HUES6 (cell line): ENCODE measurements at regions not wholly inside any gene's neighbourhood (a gene's known extent, or its start where the extent isn't known, plus 50 kb on each side); places are given as distances from the start of the nearest gene placed in this dataset.

Source experiments
- H3K27ac ChIP-seq: 2 replicates; pipeline ENCODE4 v1.7.0; 2013; ENCODE audit warnings: low read depth, mild to moderate bottlenecking, low read length, inconsistent platforms
- H3K27me3 ChIP-seq: 2 replicates; pipeline ENCODE4 v1.6.1; 2013; ENCODE audit warnings: low read length; ENCODE audit not compliant: control insufficient read depth, insufficient read depth
- H3K36me3 ChIP-seq: 2 replicates; pipeline ENCODE4 v1.6.1; 2013; ENCODE audit warnings: low read length; ENCODE audit not compliant: control insufficient read depth, insufficient read depth
- H3K4me1 ChIP-seq: 2 replicates; pipeline ENCODE4 v1.6.1; 2013; ENCODE audit warnings: low read length; ENCODE audit not compliant: control insufficient read depth, insufficient read depth
- H3K4me3 ChIP-seq: 2 replicates; pipeline ENCODE4 v1.5.1; 2013; ENCODE audit warnings: low read depth, low read length
- H3K9ac ChIP-seq: one replicate; pipeline ENCODE4 v1.6.1; 2013; ENCODE audit warnings: mild to moderate bottlenecking, low read length
- H3K9me3 ChIP-seq: 2 replicates; pipeline ENCODE4 v1.6.1; 2013; ENCODE audit warnings: low read depth, low read length; ENCODE audit not compliant: control insufficient read depth, insufficient read depth

DNA sequence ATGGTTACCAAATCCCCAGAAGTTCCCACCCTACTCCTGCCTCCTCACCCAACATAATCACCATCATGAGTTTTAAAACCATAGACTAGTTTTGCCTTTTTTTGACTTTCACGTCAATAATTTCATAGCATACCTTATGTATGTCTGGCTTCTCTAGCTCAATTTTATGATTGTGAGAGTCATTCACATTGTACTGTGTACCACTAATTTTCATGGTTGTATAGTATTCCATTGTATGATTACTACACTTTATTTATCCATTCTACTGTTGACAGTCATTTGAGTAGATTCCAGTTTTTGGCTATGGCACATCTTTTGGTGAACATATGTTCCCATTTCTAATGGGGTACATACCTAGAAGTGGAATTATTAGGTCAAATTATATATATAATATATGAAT lies 195.3 kb upstream of the TCF21 start:
- Histone ChIP-seq H3K27ac (no peak overlapping the region), H3K36me3 (no peaks in the 10 kb centered on the region), H3K4me3 (no peak overlapping the region), H3K27me3 (no peaks in the 10 kb centered on the region), H3K4me1 (no peaks in the 10 kb centered on the region), H3K9me3 (peaks cover 10% of the 10 kb centered on the region), H3K9ac (no peak overlapping the region)

DNA sequence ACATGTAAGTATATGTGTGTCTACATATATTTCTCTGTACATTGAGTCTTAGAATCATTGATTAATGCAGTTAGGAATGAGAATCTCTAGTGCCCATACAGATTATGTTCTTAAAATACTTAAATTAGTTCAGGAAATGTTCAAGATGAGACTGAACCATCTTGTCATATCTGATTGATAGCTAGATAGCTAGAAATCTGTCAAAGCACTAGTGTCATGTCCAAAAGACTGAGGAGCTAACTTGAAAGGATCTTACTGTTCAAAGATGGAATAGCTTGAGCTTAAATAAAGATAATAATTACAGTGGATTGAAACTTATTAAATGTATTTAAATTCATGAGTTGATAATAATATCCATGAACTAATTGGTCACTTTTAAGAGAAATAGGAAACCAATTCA lies 191.7 kb upstream of the TCF21 start:
- Histone ChIP-seq H3K4me3 (no peak overlapping the region), H3K27ac (no peak overlapping the region), H3K4me1 (no peaks in the 10 kb centered on the region), H3K9ac (no peak overlapping the region), H3K9me3 (peaks cover 6% of the 10 kb centered on the region; the same call in 1 of the 2 replicates), H3K36me3 (no peaks in the 10 kb centered on the region), H3K27me3 (no peaks in the 10 kb centered on the region)

DNA sequence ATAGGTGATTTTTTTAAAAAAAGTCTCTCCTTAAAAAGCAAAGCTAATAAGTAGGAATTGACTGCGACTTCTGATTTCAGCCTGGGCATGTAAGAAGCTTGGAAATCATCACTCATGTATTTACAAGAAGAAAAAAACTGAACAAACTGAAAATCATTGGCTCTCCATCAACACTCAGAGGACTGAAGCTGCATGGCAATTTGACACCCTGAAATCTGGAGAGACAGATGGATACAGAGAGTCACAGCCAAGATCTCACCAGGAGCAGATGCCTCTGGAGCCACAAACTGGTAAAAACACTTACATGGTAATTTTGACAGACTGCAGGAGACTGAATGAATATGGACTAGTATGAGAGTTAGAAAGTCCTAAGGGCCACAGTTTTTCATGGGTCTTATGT lies 191.2 kb upstream of the TCF21 start:
- no peaks in the 10 kb centered on the region for H3K27me3 ChIP-seq
- H3K4me3 ChIP-seq, result no peak overlapping the region
- no peaks in the 10 kb centered on the region for H3K36me3 ChIP-seq

DNA sequence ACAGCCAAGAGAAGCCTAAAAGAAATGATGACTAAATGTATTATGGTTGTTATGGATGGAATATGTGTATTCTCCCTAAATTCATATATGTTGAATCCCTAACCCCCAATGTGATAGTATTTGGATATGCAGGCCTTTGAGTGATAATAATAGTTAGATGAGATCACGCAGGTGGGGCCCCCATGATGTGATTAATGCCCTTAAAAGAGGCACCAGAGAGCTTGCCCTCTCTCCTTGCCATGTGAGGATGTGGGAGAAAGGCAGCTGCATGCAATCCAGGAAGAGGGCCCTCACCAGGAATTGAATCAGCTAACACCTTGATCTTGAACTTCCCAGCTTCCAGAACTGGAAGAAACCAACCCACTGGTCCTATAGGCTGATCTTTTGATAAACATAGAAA lies 190.6 kb upstream of the TCF21 start:
- Histone ChIP-seq H3K9me3 (no peaks in the 10 kb centered on the region), H3K9ac (no peak overlapping the region), H3K27me3 (no peaks in the 10 kb centered on the region), H3K4me3 (no peak overlapping the region), H3K36me3 (no peaks in the 10 kb centered on the region), H3K4me1 (no peaks in the 10 kb centered on the region), H3K27ac (no peak overlapping the region)

More for the DNA sequence above, 191.2 kb upstream of the TCF21 start:
- Histone ChIP-seq H3K4me1 (no peaks in the 10 kb centered on the region), H3K9me3 (0 out of 2 replicates have a peak, but pooled peaks cover under 1% of the 10 kb centered on the region), H3K9ac (no peak overlapping the region), H3K27ac (no peak overlapping the region)

DNA sequence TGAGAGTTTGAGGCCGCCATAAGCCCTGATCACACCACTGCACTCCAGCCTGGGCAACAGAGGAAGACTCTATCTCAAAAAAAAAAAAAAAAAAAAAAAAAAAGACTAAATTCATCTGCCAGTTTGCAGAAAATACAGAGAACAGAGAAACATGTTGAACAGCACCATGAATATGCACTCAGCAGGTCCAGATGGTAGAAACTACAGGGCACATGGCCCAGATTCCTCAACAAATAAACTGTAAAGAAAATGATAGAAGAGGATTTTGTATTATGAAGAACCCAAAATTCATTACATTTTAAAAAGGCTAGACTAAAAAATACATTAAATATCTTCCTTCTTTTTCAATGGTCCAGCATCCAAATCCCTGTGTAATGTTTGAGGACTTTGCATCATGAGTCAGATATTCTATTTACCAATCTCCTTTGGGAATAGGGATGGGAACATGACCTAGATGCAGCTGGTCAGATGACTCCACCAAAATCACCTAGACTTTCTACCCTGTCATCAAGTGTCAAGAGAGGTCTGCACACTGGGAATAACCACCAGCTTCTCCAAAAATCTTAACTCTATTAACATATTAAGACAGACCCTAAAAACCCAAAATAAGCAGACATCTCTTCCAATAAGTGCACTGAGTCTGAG lies 189.1 kb upstream of the TCF21 start:
- no peak overlapping the region for H3K27ac ChIP-seq
- no peak overlapping the region for H3K9ac ChIP-seq
- H3K9me3 ChIP-seq, result no peaks in the 10 kb centered on the region
- H3K36me3 ChIP-seq, result no peaks in the 10 kb centered on the region
- H3K4me3 ChIP-seq, result no peak overlapping the region
- no peaks in the 10 kb centered on the region for H3K27me3 ChIP-seq
- no peaks in the 10 kb centered on the region for H3K4me1 ChIP-seq

DNA sequence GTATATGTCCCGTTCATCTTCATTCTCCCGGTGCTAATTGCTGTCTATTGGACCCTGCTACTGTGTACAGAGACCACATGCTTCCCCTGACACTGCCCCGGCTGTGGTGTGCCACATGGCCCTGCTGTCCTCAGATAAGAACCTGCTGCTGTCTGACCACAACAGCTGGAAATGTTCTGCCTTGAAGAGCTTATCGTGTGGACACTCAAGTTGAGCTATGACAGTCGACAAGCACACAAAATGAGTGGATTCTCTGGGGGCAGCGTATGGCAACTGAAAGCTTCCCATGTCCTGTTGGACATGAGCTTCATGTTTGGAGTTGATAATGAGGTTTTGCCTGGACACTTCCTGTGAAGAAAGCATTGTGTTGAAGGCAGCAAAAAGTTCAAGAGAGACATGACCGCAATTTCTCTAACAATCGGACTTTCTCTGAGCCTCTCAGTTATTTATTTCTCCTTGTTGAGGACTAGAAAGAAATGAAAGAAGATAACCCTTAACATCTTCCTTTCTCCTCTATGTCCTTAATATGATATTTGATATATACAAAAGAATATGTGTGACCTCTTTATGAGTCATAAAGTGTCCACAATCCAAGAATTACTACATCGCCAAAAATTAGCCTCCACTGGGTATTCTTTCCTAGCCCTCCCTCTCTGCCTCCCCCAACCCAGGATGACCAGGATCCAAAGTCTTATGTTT lies 187.1 kb upstream of the TCF21 start:
- no peak overlapping the region for H3K9ac ChIP-seq
- H3K27ac ChIP-seq, result no peak overlapping the region
- H3K36me3 ChIP-seq, result no peaks in the 10 kb centered on the region
- H3K27me3 ChIP-seq, result no peaks in the 10 kb centered on the region
- no peak overlapping the region for H3K4me3 ChIP-seq
- H3K4me1 ChIP-seq, result no peaks in the 10 kb centered on the region
- H3K9me3 ChIP-seq, result no peaks in the 10 kb centered on the region

DNA sequence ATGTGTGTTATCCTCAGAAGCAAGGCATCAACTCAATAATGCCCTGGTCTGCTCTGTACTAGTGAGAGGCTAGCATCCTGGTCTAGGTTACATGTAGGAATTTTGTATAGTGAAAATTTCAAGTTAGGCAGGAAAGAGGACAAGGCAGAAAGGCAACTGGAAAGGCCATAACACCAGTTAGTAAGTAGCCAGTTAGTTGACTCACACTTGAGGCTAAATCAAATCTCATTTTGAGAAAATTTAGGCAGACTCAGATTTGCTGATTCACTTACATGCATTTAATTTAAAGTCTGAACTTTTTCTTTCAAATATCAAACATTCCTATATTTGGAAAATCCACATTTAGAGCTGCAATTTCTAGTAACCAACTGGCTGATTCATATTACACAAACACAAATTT lies 184.5 kb upstream of the TCF21 start:
- H3K36me3 ChIP-seq, result no peaks in the 10 kb centered on the region
- H3K4me3 ChIP-seq, result no peak overlapping the region
- no peaks in the 10 kb centered on the region for H3K4me1 ChIP-seq

DNA sequence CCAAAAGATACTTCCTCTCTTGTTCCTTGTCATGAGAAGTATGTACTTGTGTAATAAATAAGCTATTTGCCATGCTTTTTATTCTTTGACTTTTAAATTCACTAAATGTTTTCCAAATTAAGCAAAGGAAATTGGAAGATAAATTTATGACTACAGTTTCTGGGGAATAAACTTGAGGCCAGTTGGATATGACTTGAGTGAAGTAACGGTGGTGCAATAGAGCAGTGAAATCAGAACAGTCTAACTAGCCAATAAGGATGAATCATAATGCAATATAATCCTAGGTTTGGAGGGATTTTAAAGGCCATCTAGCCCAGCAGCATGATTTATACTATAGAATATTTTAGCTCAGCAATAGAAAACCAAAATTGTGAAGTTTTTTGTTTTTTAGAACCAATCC lies 183.8 kb upstream of the TCF21 start:
- Histone ChIP-seq H3K4me3 (no peak overlapping the region), H3K9ac (no peak overlapping the region), H3K27ac (no peak overlapping the region), H3K27me3 (no peaks in the 10 kb centered on the region), H3K4me1 (no peaks in the 10 kb centered on the region), H3K9me3 (no peaks in the 10 kb centered on the region), H3K36me3 (no peaks in the 10 kb centered on the region)

More for the DNA sequence above, 184.5 kb upstream of the TCF21 start:
- no peak overlapping the region for H3K27ac ChIP-seq
- no peak overlapping the region for H3K9ac ChIP-seq
- no peaks in the 10 kb centered on the region for H3K9me3 ChIP-seq
- H3K27me3 ChIP-seq, result no peaks in the 10 kb centered on the region

DNA sequence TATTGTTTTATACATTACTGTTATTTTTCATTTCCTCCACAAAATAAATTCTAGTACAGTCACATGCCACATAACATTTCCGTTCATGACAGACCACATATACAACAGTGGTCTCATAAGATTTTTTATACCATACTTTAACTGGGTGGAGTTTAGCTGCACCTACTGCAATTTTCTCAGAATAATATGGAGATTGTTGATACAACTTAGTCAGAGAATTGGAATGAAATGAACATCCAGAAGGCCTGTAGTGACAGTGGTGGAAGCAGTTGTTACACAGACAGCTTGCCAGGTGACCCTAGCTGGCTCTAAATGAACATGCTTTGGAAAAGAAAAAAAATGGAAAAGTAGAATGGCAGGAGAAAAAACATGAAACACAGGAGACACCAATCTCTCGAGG lies 183.2 kb upstream of the TCF21 start:
- no peaks in the 10 kb centered on the region for H3K27me3 ChIP-seq
- no peaks in the 10 kb centered on the region for H3K9me3 ChIP-seq
- no peaks in the 10 kb centered on the region for H3K4me1 ChIP-seq
- no peak overlapping the region for H3K9ac ChIP-seq
- H3K27ac ChIP-seq, result no peak overlapping the region
- no peak overlapping the region for H3K4me3 ChIP-seq
- H3K36me3 ChIP-seq, result no peaks in the 10 kb centered on the region

DNA sequence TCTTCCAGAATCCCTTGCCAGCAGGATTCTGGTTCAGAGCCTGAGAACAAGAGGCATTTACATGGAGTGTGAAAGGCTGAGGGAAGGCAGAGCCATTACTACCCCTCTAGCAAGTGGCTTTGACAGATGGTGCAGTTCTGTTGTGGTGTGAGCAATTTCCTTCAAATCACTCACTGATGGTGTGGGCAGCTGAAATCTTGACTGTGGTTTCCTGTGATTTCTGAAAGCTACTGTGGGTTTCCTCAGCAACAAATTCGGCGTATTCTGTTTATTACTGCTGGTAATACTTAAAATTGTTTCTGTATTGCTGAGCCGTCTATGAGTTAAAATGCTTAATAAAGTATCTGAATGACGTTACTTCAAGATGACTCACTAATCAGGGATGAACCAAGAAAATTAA lies 181.5 kb upstream of the TCF21 start:
- H3K9me3 ChIP-seq, result no peaks in the 10 kb centered on the region
- no peaks in the 10 kb centered on the region for H3K4me1 ChIP-seq
- no peak overlapping the region for H3K27ac ChIP-seq
- H3K36me3 ChIP-seq, result no peaks in the 10 kb centered on the region
- no peaks in the 10 kb centered on the region for H3K27me3 ChIP-seq
- H3K9ac ChIP-seq, result no peak overlapping the region
- H3K4me3 ChIP-seq, result no peak overlapping the region

DNA sequence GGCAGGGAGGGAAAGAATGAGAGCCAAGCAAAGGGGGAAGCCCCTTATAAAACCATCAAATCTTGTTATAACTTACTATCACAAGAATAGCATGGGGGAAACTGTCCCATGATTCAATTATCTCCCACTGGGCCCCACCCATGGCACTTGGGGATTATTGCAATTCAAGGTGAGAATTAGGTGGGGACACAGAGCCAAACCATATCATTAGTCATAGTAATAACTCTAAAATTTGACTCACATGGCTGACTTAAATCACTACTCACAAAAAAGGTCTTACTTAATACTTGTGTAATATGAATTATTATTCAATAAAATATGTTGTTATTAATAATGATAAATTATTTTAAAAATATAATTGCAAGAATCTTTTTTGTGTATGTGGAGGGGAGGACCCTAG lies 178.1 kb upstream of the TCF21 start:
- no peak overlapping the region for H3K27ac ChIP-seq
- no peaks in the 10 kb centered on the region for H3K36me3 ChIP-seq
- no peak overlapping the region for H3K4me3 ChIP-seq
- no peaks in the 10 kb centered on the region for H3K4me1 ChIP-seq
- H3K27me3 ChIP-seq, result no peaks in the 10 kb centered on the region
- no peak overlapping the region for H3K9ac ChIP-seq
- H3K9me3 ChIP-seq, result no peaks in the 10 kb centered on the region
